ENCODE measurements at regions not wholly inside any gene's neighbourhood (a gene's known extent, or its start where the extent isn't known, plus 50 kb on each side); places are given as distances from the start of the nearest gene placed in this dataset.

DNA sequence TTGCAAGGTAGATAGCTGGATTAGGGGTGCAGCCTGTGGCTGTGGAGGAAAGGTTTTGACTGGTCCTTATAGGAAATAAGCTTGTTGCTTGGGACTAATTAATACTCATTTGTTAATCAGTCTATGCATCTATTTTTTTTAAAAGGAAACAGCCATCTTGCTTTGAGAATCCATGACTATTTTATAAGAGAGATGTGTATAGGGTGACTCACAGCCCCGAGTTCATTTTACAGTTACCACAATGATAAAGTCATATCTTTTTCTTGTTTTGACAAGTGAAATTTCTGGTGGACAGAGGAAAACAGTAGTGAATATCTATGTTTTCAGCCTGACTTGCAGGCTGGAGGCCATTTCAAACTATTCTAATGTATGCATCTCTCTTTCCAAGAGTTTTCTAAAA lies 193.5 kb upstream of the CCDC68 start:
- Histone ChIP-seq H3K36me3 (ENCODE audit: control insufficient read depth, insufficient read depth, low read length) (no peaks in the 10 kb centered on the region), H3K27me3 (replicated peaks; ENCODE audit: control insufficient read depth, insufficient read depth, low read length) (no peaks in the 10 kb centered on the region), H3K4me3 (replicated peaks; ENCODE audit: low read depth, low read length) (no peak overlapping the region)
- TF ChIP-seq, protein P1, sequence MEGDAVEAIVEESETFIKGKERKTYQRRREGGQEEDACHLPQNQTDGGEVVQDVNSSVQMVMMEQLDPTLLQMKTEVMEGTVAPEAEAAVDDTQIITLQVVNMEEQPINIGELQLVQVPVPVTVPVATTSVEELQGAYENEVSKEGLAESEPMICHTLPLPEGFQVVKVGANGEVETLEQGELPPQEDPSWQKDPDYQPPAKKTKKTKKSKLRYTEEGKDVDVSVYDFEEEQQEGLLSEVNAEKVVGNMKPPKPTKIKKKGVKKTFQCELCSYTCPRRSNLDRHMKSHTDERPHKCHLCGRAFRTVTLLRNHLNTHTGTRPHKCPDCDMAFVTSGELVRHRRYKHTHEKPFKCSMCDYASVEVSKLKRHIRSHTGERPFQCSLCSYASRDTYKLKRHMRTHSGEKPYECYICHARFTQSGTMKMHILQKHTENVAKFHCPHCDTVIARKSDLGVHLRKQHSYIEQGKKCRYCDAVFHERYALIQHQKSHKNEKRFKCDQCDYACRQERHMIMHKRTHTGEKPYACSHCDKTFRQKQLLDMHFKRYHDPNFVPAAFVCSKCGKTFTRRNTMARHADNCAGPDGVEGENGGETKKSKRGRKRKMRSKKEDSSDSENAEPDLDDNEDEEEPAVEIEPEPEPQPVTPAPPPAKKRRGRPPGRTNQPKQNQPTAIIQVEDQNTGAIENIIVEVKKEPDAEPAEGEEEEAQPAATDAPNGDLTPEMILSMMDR (IDR thresholded peaks at IDR 0.05; ENCODE audit: insufficient read depth, low read length, poor library complexity, severe bottlenecking): no peak
- DNase-seq (ENCODE audit: extremely low read depth, insufficient read length): no peak

DNA sequence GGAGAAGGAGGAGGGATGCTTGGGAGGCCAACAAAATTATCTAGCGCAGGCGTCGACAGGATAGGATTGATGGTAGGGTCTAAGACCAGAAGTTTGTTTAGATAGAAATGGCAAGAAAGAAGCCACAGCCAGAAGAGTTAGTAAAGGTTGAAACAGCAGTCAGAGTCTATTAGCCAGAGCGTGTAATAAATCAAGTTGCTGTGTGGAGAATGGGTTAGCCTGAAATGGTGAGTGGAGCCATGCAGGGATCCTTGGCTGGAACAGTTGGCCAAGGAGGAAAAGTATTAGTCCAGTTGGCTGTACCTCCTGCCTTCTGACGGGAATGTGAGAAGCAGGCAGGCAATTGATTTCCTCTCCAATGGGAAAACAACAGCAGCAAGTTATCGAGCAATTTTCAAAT lies 190.7 kb upstream of the CCDC68 start:
- no peaks in the 10 kb centered on the region for H3K27me3 ChIP-seq (replicated peaks; ENCODE audit: control insufficient read depth, insufficient read depth, low read length)
- DNase-seq (ENCODE audit: extremely low read depth, insufficient read length): no peak
- no peaks in the 10 kb centered on the region for H3K36me3 ChIP-seq (ENCODE audit: control insufficient read depth, insufficient read depth, low read length)
- H3K4me3 ChIP-seq (replicated peaks; ENCODE audit: low read depth, low read length): no peak overlapping the region
- TF ChIP-seq, protein P1 (IDR thresholded peaks at IDR 0.05; ENCODE audit: insufficient read depth, low read length, poor library complexity, severe bottlenecking): no peak

DNA sequence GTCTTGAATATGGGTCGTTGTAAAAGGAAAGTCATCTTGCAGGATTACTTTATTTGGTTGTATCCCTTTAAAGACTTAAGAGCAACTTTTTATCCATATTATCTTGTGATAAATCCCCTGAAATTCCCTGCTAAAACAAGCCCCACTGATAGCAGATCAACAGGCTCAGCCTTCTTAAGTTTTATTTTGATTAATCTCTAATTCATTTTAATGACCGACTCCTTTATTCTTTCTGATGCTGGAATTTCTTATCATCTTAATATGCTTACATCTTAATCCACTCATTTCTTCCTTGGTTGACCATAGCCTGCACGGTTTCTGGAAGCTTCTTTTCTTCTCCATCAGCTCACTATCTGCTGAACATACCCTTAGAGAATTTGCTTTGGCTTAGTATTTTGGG lies 188.5 kb upstream of the CCDC68 start:
- H3K4me3 ChIP-seq (replicated peaks; ENCODE audit: low read depth, low read length): no peak overlapping the region
- TF ChIP-seq, protein P1 (IDR thresholded peaks at IDR 0.05; ENCODE audit: insufficient read depth, low read length, poor library complexity, severe bottlenecking): no peak
- DNase-seq (ENCODE audit: extremely low read depth, insufficient read length): no peak

DNA sequence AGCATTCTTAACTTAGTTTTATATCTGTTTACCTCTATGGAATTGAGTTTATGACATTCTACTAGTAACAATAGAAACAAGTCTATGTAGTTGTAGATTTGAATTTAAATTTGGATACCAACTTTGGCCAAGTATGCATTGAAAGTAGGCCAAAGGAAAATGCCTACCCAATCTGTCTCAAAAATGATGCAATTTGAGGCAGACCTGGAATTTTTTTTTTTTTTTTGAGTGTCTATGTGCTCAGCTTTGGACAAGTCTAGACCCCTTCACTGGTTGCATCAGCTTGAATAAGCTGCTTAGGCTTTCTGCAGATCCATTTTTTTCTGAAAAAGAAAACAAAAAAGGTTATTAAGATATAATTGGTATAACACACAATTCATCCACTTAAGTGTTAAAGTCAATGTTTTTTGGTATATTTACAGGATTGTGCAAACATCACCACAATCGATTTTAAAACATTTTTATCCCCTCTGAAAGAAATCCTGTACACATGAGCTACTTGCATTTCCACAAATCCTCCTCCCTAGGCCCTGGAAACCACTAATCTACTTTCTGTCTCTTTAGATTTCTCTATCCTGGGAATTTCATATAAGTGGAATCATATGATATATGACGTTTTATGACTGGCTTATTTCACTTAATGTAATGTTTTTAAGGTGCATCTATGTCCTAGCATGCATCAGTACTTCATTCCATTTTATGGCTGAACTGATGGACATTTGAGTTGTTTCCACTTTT lies 185.1 kb upstream of the CCDC68 start:
- no peak for DNase-seq (ENCODE audit: extremely low read depth, insufficient read length)
- TF ChIP-seq, protein P1 (IDR thresholded peaks at IDR 0.05; ENCODE audit: insufficient read depth, low read length, poor library complexity, severe bottlenecking): no peak

More for the DNA sequence above, 188.5 kb upstream of the CCDC68 start:
- no peaks in the 10 kb centered on the region for H3K27me3 ChIP-seq (replicated peaks; ENCODE audit: control insufficient read depth, insufficient read depth, low read length)
- H3K36me3 ChIP-seq (ENCODE audit: control insufficient read depth, insufficient read depth, low read length): no peaks in the 10 kb centered on the region

DNA sequence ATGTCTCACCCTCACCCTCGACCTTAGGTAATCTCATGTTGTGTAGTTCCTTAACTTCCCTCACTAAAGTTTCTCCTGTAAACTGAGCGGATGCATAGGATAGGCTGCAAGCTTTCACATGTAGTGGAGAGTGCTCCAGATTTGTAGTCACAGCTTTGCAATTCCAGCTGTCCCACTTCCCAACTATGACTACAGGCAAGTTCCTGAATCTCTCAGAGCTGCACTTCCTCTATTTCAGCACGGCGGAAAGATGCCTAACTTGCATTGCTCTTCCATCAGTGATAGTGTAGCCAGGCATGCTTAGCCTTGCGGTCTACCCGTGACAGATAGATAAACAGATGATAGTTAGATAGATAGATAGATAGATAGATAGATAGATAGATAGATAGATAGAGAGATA lies 183.1 kb upstream of the CCDC68 start:
- TF ChIP-seq, protein P1 (IDR thresholded peaks at IDR 0.05; ENCODE audit: insufficient read depth, low read length, poor library complexity, severe bottlenecking): no peak
- Histone ChIP-seq H3K4me3 (replicated peaks; ENCODE audit: low read depth, low read length) (no peak overlapping the region), H3K36me3 (ENCODE audit: control insufficient read depth, insufficient read depth, low read length) (no peaks in the 10 kb centered on the region), H3K27me3 (replicated peaks; ENCODE audit: control insufficient read depth, insufficient read depth, low read length) (no peaks in the 10 kb centered on the region; the same call in 1 of the 2 replicates)
- DNase-seq (ENCODE audit: extremely low read depth, insufficient read length): no peak

More for the DNA sequence above, 185.1 kb upstream of the CCDC68 start:
- no peaks in the 10 kb centered on the region for H3K27me3 ChIP-seq (replicated peaks; ENCODE audit: control insufficient read depth, insufficient read depth, low read length)
- H3K36me3 ChIP-seq (ENCODE audit: control insufficient read depth, insufficient read depth, low read length): no peaks in the 10 kb centered on the region
- H3K4me3 ChIP-seq (replicated peaks; ENCODE audit: low read depth, low read length): no peak overlapping the region
